ENCODE measurements at regions not wholly inside any gene's neighbourhood (a gene's known extent, or its start where the extent isn't known, plus 50 kb on each side); places are given as distances from the start of the nearest gene placed in this dataset.

GRCh38 chr12:127223731-127224130 is 1043.2 kb upstream of the TMEM132C start:
- no peak for DNase-seq (ENCODE audit: low spot score)

DNA sequence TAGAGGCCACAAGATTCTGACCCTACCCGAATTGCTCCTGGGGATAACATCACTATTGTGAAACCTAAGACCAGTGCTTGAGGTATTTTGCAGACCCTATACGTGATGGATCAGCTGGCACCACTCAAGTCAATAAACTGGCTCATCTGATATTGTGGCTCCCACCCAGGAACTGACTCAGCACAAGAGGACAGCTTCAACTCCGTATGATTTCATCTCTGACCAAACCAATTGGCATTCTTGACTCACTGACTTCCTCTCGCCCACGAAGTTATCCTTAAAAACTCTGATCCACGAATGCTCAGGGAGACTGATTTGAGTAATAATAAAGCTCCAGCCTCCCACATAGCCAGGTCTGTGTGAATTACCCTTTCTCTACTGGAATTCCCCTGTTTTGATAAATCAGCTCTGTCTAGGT is 1036.1 kb upstream of the TMEM132C start:
- no peak for DNase-seq (ENCODE audit: low spot score)

- no peak for DNase-seq (ENCODE audit: low spot score)
Measured at GRCh38 chr12:127231371-127231770, 1035.6 kb upstream of the TMEM132C start.

GRCh38 chr12:127233016-127233415 is 1034.0 kb upstream of the TMEM132C start:
- no peak for DNase-seq (ENCODE audit: low spot score)

DNA sequence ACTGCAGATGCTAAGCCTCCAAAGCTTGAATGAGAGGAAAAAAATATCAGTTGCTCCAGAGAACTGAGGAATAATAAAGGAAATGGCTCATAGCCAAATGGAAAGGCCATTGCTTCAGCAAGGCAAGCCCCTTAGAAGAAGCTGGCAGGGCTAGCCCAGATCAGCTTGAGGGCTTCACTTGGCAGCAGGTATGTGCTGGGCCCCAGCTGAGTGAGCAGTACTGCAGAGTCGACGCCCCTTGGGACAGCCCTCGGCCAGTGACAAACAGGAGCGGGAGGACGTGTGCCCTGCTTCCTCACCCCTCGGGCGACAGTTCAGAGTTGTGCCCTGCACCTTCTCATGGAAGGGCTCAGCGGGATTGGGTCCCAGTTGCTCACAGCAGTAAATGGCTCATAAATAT is 1031.2 kb upstream of the TMEM132C start:
- DNase-seq (ENCODE audit: low spot score): no peak

DNA sequence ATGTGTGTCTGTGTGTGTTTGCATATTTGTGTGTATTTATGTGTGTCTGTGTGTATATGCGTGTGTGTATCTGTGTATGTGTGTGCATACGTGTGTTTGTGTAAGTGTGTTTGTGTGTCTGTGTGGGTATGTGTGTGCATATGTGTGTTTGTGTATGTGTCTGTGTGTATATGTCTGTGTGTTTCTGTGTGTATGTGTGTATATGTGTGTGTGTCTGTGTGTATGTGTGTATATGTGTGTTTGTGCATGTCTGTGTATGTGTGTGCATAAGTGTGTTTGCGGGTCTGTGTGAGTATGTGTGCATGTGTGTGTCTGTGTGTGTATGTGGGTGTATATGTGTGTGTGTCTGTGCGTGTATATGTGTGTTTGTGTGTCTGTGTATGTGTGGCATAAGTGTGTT is 1030.5 kb upstream of the TMEM132C start:
- no peak for DNase-seq (ENCODE audit: low spot score)

- DNase-seq (ENCODE audit: low spot score): no peak
Measured at GRCh38 chr12:127237151-127237550, 1029.8 kb upstream of the TMEM132C start.

DNA sequence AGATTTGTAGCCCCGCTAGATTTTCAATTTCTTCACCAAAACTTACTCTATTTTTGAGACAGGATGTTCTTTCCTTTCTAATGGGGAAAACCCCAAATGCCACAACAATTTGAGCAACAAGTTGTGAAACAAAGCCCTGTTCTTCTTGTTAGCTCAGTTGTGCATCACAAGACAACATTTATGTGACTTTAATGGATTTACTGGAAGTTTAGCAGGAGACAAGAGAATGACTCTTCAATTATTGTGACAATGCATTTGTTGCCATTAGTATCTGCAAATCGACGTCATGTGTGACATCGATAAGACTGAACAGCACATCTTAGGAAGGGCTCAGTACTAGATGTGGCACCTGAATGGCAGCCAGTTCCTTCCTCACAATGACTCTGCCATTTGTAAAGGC is 1028.9 kb upstream of the TMEM132C start:
- DNase-seq (ENCODE audit: low spot score): no peak

DNA sequence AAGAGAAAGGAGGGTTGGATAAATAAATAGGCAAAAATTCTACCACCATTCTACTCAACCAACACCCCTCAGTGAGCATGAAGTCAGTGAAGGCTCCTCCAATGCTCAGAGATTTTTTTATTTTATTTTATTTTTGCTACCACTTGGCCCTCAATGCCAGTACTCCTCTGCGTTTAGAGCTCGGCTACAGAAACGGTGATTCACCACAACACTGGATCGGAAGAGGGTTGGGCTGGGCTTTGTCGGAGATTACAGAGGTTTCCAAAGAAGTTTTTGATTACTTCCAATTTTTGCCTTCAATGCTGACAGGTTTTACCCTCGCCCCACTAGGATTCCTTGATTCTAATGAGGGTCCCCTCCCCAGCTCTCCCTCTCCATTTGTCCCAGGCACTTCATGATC is 1027.2 kb upstream of the TMEM132C start:
- no peak for DNase-seq (ENCODE audit: low spot score)

- no peak for DNase-seq (ENCODE audit: low spot score)
Measured at GRCh38 chr12:127240249-127240929, 1026.6 kb upstream of the TMEM132C start.

GRCh38 chr12:127241072-127241817 is 1025.7 kb upstream of the TMEM132C start:
- DNase-seq (ENCODE audit: low spot score): no peak

GRCh38 chr12:127245009-127245408 is 1022.0 kb upstream of the TMEM132C start:
- DNase-seq (ENCODE audit: low spot score): no peak

DNA sequence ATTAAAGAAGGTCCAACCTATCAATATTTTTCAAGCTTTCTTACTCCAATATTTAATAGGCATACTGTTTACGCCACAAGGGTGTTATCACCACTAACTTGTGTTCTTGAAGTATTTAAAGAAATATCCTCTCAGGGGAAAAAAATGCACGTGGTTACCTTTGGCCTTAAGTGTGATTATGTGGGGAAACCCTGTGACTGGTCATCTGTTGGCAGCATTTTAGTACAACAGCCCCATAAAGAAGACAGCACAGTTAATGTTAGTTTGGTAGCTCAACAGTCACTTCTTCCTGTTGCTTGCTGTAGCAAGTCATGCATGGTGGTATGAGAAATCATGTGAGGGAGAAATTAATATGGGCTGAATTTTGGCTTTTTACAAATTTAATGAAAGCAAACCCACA is 1021.5 kb upstream of the TMEM132C start:
- no peak for DNase-seq (ENCODE audit: low spot score)

GRCh38 chr12:127247937-127248336 is 1019.0 kb upstream of the TMEM132C start:
- DNase-seq (ENCODE audit: low spot score): no peak

- no peak for DNase-seq (ENCODE audit: low spot score)
Measured at GRCh38 chr12:127249428-127249827, 1017.5 kb upstream of the TMEM132C start.

GRCh38 chr12:127253797-127254327 is 1013.1 kb upstream of the TMEM132C start:
- DNase-seq (ENCODE audit: low spot score): no peak

GRCh38 chr12:127254420-127254955 is 1012.5 kb upstream of the TMEM132C start:
- DNase-seq (ENCODE audit: low spot score): no peak

GRCh38 chr12:127257366-127257935 is 1009.5 kb upstream of the TMEM132C start:
- DNase-seq (ENCODE audit: low spot score): no peak

DNA sequence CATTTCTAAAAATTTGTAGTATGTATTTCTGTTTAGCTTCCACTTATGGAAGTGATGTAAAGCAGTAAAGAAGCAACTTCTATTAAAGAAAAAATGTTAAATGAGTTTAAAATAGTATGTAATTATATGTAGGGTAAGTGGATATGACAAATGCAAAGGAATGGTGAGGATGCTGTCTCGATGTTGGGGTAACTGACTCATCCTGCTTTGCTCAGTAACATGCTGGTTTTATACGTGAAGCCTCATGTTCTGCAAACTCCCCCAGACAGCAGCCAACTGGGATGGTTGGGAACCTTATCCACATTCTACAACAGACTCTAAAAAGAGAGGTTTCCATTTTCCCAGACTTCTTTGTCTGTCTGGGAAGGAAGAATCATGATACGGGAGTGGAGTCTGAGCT is 1006.4 kb upstream of the TMEM132C start:
- DNase-seq (ENCODE audit: low spot score): no peak

DNA sequence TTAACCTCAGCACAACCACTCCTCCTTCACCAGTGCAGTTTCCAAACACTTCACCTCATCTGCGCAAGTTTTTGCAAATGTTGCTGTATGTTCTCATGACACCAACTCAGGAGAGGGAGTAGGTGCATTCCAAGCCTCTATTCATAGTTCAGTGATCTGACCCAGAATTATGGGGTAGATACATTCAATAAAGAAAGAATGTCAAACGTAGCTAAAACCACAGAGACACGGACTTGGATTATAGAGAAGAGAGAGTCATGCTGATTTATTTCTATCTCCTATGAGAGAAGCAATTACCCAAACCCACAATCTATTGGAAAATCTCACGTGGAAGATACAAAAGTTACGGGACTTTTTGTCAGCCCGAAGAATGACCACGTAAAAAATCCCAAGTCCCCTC is 1006.0 kb upstream of the TMEM132C start:
- DNase-seq (ENCODE audit: low spot score): no peak

DNA sequence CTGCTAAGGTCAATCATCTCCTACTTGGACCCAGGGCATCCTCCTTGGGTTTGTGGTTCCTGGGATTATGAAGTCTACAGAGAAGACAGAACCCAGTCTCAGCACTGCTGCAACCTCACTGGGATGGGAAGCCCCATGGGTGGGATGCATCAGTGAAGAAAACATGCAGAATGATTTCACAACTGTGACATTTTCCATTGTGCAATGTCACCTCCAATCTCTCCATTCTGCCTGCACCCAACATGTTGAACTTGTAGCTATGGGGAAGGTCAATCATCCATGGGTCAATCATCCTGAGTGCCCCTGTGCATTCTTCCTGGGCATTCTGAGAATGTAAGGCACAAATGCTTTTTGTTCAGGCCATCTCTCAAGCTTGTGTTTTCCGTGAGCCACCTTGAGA is 1004.4 kb upstream of the TMEM132C start:
- no peak for DNase-seq (ENCODE audit: low spot score)

DNA sequence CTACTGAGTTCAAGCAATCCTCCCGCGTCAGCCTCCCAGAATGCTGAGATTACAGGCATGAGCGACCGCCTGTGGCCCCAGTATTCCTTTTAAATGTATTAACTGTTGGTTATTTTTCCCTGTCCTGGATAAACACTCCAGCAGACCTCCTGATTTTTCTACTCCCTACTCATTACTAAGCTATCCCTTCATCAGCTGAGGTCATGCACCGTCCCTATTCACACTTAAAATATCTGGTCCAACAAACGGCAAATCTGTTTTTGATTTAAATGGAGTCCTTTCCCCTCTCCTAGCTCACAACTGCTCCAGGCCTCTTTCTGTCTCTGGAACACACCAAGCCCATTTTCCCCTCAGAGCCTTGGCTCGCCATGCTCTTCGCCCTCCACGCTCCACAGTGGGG is 1003.3 kb upstream of the TMEM132C start:
- no peak for DNase-seq (ENCODE audit: low spot score)

- no peak for DNase-seq (ENCODE audit: low spot score)
Measured at GRCh38 chr12:127267128-127267527, 999.8 kb upstream of the TMEM132C start.
